ENCODE measurements at regions not wholly inside any gene's neighbourhood (a gene's known extent, or its start where the extent isn't known, plus 50 kb on each side); places are given as distances from the start of the nearest gene placed in this dataset.

GRCh38 chr13:104310861-104311260, 1244.6 kb upstream of the SLC10A2 start:
- no peak for DNase-seq

- DNase-seq = no peak
Observed at GRCh38 chr13:104309431-104309830, 1243.2 kb upstream of the SLC10A2 start.

DNA sequence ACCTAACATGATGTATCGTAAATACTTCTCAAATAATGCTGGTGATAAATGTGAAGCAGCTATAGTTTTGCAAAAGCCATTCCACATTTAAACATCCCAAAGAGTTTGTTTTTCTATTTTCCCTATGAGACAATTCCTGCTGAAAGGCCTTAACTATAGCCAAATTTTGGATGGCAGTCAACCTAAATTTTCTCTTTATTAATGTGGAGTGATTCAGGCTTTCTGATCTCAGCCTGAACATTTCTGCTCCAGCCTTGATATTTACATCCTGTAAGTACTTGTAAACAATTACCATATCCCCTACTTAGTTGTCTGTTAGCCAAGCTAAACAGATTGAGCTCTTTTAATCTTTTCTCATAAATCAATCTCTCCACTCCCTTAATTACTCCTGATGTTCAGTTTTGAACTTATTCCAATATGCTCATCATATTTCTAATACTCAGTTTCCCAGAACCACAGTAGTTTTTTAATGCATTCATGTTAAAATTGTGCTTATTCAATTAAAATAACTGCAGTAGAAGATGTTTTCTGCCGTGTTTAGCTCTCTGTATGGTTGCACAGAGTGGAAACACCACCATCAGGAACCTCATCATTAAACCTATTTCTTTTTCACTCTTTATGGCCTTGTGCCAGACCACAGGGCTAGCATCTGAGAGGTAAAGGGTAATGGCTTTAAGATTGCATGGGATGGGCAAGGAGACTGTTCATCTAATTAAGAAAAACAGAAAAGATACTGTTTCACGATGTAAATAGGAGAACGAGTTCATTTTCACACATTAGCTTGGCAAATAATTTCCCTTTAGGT, 1235.2 kb upstream of the SLC10A2 start:
- DNase-seq = no peak

GRCh38 chr13:104297075-104297474, 1230.9 kb upstream of the SLC10A2 start:
- no peak for DNase-seq

DNA sequence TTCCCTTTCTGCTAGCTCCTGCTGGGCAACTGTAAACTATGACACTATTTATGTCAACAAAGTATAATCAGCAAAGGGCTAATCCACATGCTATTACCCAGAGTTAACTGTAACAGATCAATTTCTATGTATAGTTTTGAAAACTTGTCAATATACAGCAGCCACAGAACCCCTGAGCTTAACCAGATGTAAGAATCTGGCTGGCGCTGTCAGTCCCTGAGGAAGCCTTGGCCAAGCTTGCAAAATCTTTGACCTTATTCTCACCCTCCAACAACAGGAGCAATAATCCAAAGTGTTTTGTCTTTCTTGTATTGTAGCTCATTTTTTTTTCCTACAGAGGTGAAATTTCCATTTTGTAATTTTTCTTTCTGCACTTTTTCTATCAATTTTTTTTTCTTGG, 1230.1 kb upstream of the SLC10A2 start:
- no peak for DNase-seq

- DNase-seq = no peak
Observed at GRCh38 chr13:104295537-104295936, 1229.3 kb upstream of the SLC10A2 start.

GRCh38 chr13:104289400-104289799, 1223.2 kb upstream of the SLC10A2 start:
- no peak for DNase-seq

DNA sequence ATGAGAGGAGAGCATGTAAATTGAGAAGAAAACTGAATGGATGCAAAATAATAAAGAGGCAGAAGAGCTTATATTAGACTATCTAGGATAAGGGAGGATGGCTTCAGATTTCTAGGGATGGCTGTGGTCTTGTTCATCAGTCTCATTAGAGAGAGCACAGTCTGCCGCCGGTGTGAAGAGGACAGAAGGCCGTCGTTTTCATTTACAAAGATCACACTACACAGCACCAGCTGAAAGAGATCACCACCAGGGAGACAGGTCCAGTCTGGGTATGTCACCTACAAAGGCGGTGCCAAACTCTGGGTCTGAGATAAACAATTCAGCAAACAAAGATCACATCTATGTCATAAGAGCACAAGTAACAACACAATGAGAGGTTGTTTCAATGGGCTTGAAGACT, 1222.3 kb upstream of the SLC10A2 start:
- no peak for DNase-seq

GRCh38 chr13:104286566-104287290, 1220.5 kb upstream of the SLC10A2 start:
- DNase-seq = no peak

DNA sequence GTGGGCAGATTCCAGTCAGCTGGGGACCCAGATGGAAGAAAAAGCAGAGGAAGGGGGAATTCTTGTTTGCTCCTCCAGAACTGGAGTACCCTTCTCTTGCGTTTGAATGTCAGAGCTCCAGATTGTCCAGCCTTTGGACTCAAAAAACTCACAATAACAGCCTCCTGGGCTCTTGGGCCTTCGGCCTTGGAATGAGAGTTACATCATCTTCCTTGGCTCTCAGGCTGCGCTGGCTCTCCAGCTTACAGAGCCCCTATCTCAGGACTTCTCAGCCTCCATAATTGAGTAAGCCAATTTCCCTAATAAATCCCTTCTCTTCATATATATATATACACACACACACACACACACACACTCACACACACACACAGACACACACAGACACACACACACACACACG, 1215.7 kb upstream of the SLC10A2 start:
- no peak for DNase-seq

DNA sequence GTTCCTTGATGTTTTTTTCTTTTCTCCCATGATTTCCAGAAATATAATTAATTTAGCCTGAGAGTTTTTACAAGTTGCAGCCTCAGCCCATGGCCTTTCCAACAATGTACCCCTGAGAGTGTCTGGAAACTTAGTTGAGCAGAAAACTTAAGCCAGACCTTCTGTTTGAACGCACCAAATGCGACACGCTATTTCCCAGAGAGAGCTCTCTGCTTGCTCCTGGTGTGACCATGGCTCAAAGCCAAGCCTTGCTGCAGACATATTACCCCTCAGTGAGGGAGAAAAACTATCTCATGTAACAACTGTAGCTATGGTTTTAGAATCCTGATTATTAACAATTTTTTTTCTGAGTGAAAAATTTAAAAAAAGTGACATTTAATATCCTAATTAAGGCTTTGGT, 1204.5 kb upstream of the SLC10A2 start:
- DNase-seq = no peak

DNA sequence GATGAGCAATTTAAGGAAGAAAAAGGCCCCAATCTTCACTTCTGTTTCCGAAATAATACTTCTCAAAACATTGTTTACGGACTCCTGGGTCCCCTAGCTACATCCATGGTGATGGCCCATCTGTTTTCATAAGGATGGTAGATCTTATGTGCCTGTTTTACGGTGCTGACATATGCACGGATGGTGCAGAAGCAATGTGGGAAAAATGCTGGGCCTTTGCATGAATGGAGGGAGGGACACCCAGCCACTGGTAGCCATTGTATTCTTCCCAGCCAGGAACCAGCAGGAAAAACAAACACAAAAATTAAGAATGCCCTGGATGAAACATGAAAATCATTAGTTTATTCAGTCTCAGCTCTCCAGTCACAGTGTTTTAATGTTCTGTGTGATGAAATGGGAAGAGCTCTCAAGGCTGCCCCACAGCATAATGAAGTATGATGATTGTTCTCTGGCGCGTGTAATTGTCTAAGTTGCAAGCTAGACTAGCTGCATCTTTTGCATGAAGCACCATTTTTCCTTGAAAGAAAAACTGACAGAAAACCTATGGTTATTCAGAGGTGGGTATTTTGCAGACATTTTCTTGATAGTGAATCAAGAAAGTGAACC, 1201.1 kb upstream of the SLC10A2 start:
- DNase-seq = no peak

- DNase-seq = no peak
Observed at GRCh38 chr13:104256701-104257100, 1190.5 kb upstream of the SLC10A2 start.

- no peak for DNase-seq
Observed at GRCh38 chr13:104253063-104253680, 1187.0 kb upstream of the SLC10A2 start.

GRCh38 chr13:104251931-104252330, 1185.7 kb upstream of the SLC10A2 start:
- DNase-seq = no peak

DNA sequence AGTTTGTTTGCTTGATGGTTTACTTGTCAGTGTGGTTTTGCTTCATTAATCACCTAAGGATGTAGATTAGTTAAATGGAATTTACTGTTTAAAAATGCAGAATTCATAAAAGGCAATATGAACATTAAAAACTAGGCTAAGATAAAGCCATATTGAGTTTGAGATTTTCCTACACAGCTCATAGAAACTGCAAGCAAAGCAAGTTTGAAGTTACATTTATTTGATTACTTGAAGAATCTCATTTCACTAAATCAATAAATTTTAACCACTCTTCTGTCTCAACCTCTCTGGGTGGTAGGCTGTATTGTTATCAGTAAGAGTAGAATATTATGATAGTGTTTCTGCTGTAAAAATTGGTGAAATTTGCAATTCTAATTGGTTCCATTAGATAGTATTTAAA, 1180.7 kb upstream of the SLC10A2 start:
- DNase-seq = no peak

GRCh38 chr13:104206450-104207044, 1140.3 kb upstream of the SLC10A2 start:
- DNase-seq = no peak

GRCh38 chr13:104204177-104204576, 1138.0 kb upstream of the SLC10A2 start:
- DNase-seq = no peak

- DNase-seq = no peak
Observed at GRCh38 chr13:104198801-104199200, 1132.6 kb upstream of the SLC10A2 start.

DNA sequence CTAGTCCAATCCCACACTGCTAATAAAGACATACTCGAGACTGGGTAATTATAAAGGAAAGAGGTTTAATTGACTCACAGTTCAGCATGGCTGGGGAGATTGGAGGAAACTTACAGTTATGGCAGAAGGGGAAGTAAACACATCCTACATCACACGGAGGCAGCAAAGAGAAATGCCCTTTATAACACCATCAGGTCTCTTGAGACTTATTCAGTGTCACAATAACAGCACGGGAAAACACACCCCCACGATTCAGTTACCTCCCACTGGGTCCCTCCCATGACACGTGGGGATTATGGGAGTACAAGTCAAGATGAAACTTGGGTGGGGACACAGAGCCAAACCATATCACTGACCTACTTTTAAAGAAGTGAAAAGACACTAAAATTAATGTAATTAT, 1130.4 kb upstream of the SLC10A2 start:
- DNase-seq = no peak

DNA sequence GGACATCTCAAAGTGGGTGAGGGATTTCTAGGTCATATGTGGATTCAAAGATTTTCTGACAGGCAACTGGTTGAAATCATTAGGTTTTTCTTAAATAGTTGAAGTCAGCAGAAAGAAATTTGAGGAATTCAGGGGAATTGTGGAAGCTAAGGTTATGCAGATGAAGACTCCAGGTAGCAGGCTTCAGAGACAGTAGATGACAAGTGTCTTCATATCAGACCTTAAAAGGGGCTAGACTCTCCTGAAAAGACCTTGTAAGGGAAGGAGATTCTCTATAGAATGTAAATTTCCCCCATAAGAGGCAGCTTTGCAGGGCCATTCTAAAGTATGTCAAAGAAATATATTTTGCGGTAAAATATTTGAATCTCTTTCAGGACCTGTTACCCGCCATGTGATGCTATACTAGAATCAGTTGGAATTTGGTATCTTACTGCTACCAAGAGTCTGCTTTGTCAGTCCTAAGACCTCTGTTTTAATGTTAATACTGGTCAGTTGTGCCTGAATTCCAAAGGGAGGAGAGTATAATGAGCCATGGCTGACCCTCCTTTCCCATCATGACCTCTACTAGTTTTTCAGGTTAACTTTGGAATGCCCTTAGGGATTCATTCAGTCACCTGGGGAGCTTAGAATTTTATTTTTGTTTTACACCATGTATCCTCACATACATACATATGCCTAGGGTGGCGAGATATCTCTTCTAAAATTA, 1115.5 kb upstream of the SLC10A2 start:
- no peak for DNase-seq

DNA sequence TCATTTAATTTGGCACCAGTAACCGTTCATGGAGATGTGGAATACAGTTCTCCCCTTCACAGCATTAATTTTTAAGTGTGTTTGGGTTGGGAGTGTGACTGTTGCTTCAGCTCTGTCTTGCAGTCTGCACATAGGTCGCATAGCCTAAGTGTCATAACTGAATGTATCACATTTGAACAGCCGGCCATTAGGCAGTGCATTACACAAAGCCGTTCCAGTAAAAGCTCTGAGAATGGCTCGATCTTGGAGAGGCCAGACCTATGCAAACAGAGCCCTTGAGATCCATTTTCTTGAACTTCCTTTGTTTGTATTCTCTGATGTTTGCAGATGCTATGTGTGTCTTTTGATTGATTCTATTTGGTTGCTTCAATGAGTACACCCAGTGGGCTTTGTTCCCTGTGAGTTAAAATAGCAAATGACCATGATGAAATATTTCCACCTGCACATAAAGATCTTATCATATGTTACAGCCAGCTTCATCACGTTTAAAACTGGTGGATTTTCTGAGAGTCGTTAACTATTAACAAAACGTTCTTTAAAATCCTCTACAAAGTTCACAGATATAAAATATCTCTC, 1104.9 kb upstream of the SLC10A2 start:
- no peak for DNase-seq

Measured in NCI-H2029 (cell line).